ENCODE measurements at regions not wholly inside any gene's neighbourhood (a gene's known extent, or its start where the extent isn't known, plus 50 kb on each side); places are given as distances from the start of the nearest gene placed in this dataset.

DNA sequence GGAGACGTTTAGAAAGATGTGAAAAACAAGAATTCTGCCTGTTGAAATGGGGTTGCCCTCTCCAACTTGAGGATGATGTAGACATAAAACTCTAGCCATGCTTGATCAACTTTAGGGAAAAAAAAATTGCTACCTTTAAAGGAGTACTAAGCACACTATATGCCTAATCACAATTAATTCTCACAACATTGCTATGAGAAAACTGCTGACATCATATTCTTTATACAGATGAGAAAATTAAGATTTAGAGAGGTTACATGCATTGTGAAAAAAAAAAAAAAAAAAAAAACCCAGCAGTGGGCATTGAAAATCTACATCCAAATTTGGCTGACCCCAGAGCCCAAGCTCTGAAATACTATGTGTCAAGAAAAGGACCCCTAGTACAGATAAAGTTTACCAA is 617.2 kb upstream of the ADGRL2 start:
- no peaks in the 10 kb centered on the region for H3K9me2 ChIP-seq (ENCODE audit: insufficient read depth, low read length)
- no peaks in the 10 kb centered on the region for H3F3A ChIP-seq (ENCODE audit: insufficient read depth, low read length, poor library complexity, severe bottlenecking)
- no peaks in the 10 kb centered on the region for H4K20me1 ChIP-seq (ENCODE audit: insufficient read depth)
- no peaks in the 10 kb centered on the region for H3K36me3 ChIP-seq (ENCODE audit: insufficient read depth, low read length)
- no peaks in the 10 kb centered on the region for H3K27me3 ChIP-seq (ENCODE audit: insufficient read depth, low read depth, low read length)
- no peaks in the 10 kb centered on the region for H3K9me3 ChIP-seq (ENCODE audit: low read length)
- H3K27ac ChIP-seq (ENCODE audit: low read length) = no peak overlapping the region
- H3K79me2 ChIP-seq (replicated peaks; ENCODE audit: insufficient read depth, low read length) = no peaks in the 10 kb centered on the region
- H3K4me3 ChIP-seq (ENCODE audit: low read length) = no peak overlapping the region
- TF ChIP-seq EP300 (conservative IDR thresholded peaks at IDR 0.05; ENCODE audit: poor library complexity, severe bottlenecking) (no peak), POLR2AphosphoS5 (IDR thresholded peaks at IDR 0.05) (no peak), MXI1 (conservative IDR thresholded peaks at IDR 0.05; ENCODE audit: poor library complexity, severe bottlenecking) (no peak), TAF1 (IDR thresholded peaks at IDR 0.05; ENCODE audit: low read depth) (no peak), RAD21 (conservative IDR thresholded peaks at IDR 0.05) (no peak), SMC3 (conservative IDR thresholded peaks at IDR 0.05; ENCODE audit: poor library complexity) (no peak), EZH2 (IDR thresholded peaks at IDR 0.05; ENCODE audit: borderline replicate concordance, insufficient read depth, low read length, poor library complexity, severe bottlenecking) (no peak)
- TF ChIP-seq, protein P1, sequence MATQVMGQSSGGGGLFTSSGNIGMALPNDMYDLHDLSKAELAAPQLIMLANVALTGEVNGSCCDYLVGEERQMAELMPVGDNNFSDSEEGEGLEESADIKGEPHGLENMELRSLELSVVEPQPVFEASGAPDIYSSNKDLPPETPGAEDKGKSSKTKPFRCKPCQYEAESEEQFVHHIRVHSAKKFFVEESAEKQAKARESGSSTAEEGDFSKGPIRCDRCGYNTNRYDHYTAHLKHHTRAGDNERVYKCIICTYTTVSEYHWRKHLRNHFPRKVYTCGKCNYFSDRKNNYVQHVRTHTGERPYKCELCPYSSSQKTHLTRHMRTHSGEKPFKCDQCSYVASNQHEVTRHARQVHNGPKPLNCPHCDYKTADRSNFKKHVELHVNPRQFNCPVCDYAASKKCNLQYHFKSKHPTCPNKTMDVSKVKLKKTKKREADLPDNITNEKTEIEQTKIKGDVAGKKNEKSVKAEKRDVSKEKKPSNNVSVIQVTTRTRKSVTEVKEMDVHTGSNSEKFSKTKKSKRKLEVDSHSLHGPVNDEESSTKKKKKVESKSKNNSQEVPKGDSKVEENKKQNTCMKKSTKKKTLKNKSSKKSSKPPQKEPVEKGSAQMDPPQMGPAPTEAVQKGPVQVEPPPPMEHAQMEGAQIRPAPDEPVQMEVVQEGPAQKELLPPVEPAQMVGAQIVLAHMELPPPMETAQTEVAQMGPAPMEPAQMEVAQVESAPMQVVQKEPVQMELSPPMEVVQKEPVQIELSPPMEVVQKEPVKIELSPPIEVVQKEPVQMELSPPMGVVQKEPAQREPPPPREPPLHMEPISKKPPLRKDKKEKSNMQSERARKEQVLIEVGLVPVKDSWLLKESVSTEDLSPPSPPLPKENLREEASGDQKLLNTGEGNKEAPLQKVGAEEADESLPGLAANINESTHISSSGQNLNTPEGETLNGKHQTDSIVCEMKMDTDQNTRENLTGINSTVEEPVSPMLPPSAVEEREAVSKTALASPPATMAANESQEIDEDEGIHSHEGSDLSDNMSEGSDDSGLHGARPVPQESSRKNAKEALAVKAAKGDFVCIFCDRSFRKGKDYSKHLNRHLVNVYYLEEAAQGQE (IDR thresholded peaks at IDR 0.05; ENCODE audit: borderline replicate concordance) = no peak
- TF ChIP-seq, protein P2, sequence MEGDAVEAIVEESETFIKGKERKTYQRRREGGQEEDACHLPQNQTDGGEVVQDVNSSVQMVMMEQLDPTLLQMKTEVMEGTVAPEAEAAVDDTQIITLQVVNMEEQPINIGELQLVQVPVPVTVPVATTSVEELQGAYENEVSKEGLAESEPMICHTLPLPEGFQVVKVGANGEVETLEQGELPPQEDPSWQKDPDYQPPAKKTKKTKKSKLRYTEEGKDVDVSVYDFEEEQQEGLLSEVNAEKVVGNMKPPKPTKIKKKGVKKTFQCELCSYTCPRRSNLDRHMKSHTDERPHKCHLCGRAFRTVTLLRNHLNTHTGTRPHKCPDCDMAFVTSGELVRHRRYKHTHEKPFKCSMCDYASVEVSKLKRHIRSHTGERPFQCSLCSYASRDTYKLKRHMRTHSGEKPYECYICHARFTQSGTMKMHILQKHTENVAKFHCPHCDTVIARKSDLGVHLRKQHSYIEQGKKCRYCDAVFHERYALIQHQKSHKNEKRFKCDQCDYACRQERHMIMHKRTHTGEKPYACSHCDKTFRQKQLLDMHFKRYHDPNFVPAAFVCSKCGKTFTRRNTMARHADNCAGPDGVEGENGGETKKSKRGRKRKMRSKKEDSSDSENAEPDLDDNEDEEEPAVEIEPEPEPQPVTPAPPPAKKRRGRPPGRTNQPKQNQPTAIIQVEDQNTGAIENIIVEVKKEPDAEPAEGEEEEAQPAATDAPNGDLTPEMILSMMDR (IDR thresholded peaks at IDR 0.05; ENCODE audit: poor library complexity, severe bottlenecking) = no peak
- no peak overlapping the region for H3K4me2 ChIP-seq (ENCODE audit: low read length)
- H2AFZ ChIP-seq (ENCODE audit: low read depth, low read length) = no peak overlapping the region
- H3K9ac ChIP-seq (ENCODE audit: low read length) = no peak overlapping the region

DNA sequence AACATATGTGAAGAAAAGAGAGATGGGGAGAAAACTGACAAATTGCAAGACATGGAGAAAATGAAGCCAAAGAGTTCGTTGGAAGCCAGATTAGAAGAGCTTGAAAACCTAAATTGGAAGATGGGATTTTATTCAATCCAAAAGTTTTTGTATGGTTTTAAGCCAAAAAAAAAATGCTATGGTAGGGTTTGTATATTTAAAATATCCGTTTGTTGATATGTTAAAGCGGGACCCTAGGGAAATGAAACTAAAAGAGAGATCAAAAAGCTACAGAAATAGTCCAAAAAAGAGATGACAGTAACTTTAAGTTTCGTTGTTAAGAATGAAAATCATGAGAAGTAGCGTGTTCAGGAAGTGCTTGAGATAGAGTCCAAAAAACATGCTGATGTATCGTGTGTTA is 617.7 kb upstream of the ADGRL2 start:
- H3K79me2 ChIP-seq (replicated peaks; ENCODE audit: insufficient read depth, low read length) = no peaks in the 10 kb centered on the region

More for the DNA sequence above, 617.7 kb upstream of the ADGRL2 start:
- H3K9me3 ChIP-seq (ENCODE audit: low read length) = no peaks in the 10 kb centered on the region
- no peaks in the 10 kb centered on the region for H3K9me2 ChIP-seq (ENCODE audit: insufficient read depth, low read length)
- H3K4me2 ChIP-seq (ENCODE audit: low read length) = no peak overlapping the region
- no peaks in the 10 kb centered on the region for H3K27me3 ChIP-seq (ENCODE audit: insufficient read depth, low read depth, low read length)
- no peaks in the 10 kb centered on the region for H3K36me3 ChIP-seq (ENCODE audit: insufficient read depth, low read length)
- TF ChIP-seq MXI1 (conservative IDR thresholded peaks at IDR 0.05; ENCODE audit: poor library complexity, severe bottlenecking) = no peak
- TF ChIP-seq EZH2 (IDR thresholded peaks at IDR 0.05; ENCODE audit: borderline replicate concordance, insufficient read depth, low read length, poor library complexity, severe bottlenecking) = no peak
- no peak for TF ChIP-seq POLR2AphosphoS5 (IDR thresholded peaks at IDR 0.05)
- TF ChIP-seq RAD21 (conservative IDR thresholded peaks at IDR 0.05) = no peak
- no peak for TF ChIP-seq SMC3 (conservative IDR thresholded peaks at IDR 0.05; ENCODE audit: poor library complexity)
- TF ChIP-seq, protein P2 (IDR thresholded peaks at IDR 0.05; ENCODE audit: poor library complexity, severe bottlenecking) = no peak
- no peak for TF ChIP-seq EP300 (conservative IDR thresholded peaks at IDR 0.05; ENCODE audit: poor library complexity, severe bottlenecking)
- TF ChIP-seq, protein P1 (IDR thresholded peaks at IDR 0.05; ENCODE audit: borderline replicate concordance) = no peak
- TF ChIP-seq TAF1 (IDR thresholded peaks at IDR 0.05; ENCODE audit: low read depth) = no peak
- no peak overlapping the region for H3K9ac ChIP-seq (ENCODE audit: low read length)
- H3K27ac ChIP-seq (ENCODE audit: low read length) = no peak overlapping the region
- no peaks in the 10 kb centered on the region for H3F3A ChIP-seq (ENCODE audit: insufficient read depth, low read length, poor library complexity, severe bottlenecking)
- H4K20me1 ChIP-seq (ENCODE audit: insufficient read depth) = no peaks in the 10 kb centered on the region
- no peak overlapping the region for H3K4me3 ChIP-seq (ENCODE audit: low read length)
- H2AFZ ChIP-seq (ENCODE audit: low read depth, low read length) = no peak overlapping the region

All from neural cell (in vitro differentiated cells).